GM23338 (cell line): ENCODE measurements at regions not wholly inside any gene's neighbourhood (a gene's known extent, or its start where the extent isn't known, plus 50 kb on each side); places are given as distances from the start of the nearest gene placed in this dataset.
A peak's percentile ranks its signal among the peaks of the same experiment; 100 is the strongest.

Source experiments
- ATAC-seq: fragments of 200-7000 bp; cut with Tn5 transposase; 3 replicates; pipeline ENCODE4 v1.9.1; 2020
- DNase-seq: peaks from one replicate; pipeline ENCODE4 v3.0.0-alpha.2; 2015; ENCODE audit warnings: low spot score
- H2AFZ ChIP-seq: fragments of 200-600 bp; sonication (generic); 2 replicates; pipeline ENCODE4 v1.8.0; 2016; ENCODE audit warnings: antibody characterized with exemption, mild to moderate bottlenecking, moderate library complexity
- H3F3A ChIP-seq: fragments of 200-600 bp; sonication (generic); replicated peaks from 2 replicates; pipeline ENCODE4 v1.8.0; 2017; ENCODE audit warnings: antibody characterized with exemption, mixed run types, low read depth
- H3K27ac ChIP-seq: fragments of 200-600 bp; sonication (generic); 2 replicates; pipeline ENCODE4 v1.6.1; 2016; ENCODE audit warnings: low read depth
- H3K27me3 ChIP-seq: fragments of 200-600 bp; sonication (generic); 2 replicates; pipeline ENCODE4 v1.8.0; 2016; ENCODE audit warnings: mild to moderate bottlenecking, mixed run types, moderate library complexity; ENCODE audit not compliant: insufficient read depth
- H3K36me3 ChIP-seq: fragments of 200-600 bp; sonication (generic); 2 replicates; pipeline ENCODE4 v1.8.0; 2016; ENCODE audit warnings: mild to moderate bottlenecking; ENCODE audit not compliant: insufficient read depth
- H3K4me1 ChIP-seq: fragments of 200-600 bp; sonication (generic); 2 replicates; pipeline ENCODE4 v1.8.0; 2016; ENCODE audit warnings: mild to moderate bottlenecking, moderate library complexity; ENCODE audit not compliant: insufficient read depth
- H3K4me2 ChIP-seq: fragments of 200-600 bp; sonication (generic); 2 replicates; pipeline ENCODE4 v1.7.1; 2017; ENCODE audit warnings: mixed run types
- H3K4me3 ChIP-seq: fragments of 200-600 bp; sonication (generic); 2 replicates; pipeline ENCODE4 v1.6.1; 2016; ENCODE audit warnings: mixed run types
- H3K79me2 ChIP-seq: fragments of 200-600 bp; sonication (generic); replicated peaks from 2 replicates; pipeline ENCODE4 v1.8.0; 2017; ENCODE audit warnings: mild to moderate bottlenecking; ENCODE audit not compliant: insufficient read depth
- H3K9me2 ChIP-seq: fragments of 200-600 bp; sonication (generic); 2 replicates; pipeline ENCODE4 v1.8.0; 2017; ENCODE audit not compliant: insufficient read depth
- H4K20me1 ChIP-seq: fragments of 200-600 bp; sonication (generic); replicated peaks from 2 replicates; pipeline ENCODE4 v1.8.0; 2017; ENCODE audit warnings: mild to moderate bottlenecking; ENCODE audit not compliant: insufficient read depth
- H3K27ac Mint-ChIP-seq: 2 replicates; pipeline ENCODE4 v1.8.0; 2020; ENCODE audit warnings: inconsistent platforms, mild to moderate bottlenecking, moderate library complexity, mixed read lengths
- H3K27me3 Mint-ChIP-seq: 3 replicates; pipeline ENCODE4 v1.8.0; 2022; ENCODE audit warnings: low read depth, mild to moderate bottlenecking, moderate library complexity, mixed read lengths, inconsistent platforms; ENCODE audit not compliant: insufficient read depth, poor library complexity
- H3K36me3 Mint-ChIP-seq: 3 replicates; pipeline ENCODE4 v1.8.0; 2021; ENCODE audit warnings: low read depth, mild to moderate bottlenecking, inconsistent platforms, moderate library complexity, mixed read lengths
- H3K4me1 Mint-ChIP-seq: 3 replicates; pipeline ENCODE4 v1.8.0; 2020; ENCODE audit warnings: mild to moderate bottlenecking, inconsistent platforms, mixed read lengths
- H3K4me3 Mint-ChIP-seq: 3 replicates; pipeline ENCODE4 v1.8.0; 2021; ENCODE audit warnings: moderate library complexity, mild to moderate bottlenecking, inconsistent platforms, mixed read lengths
- H3K9me3 Mint-ChIP-seq: 3 replicates; pipeline ENCODE4 v1.8.0; 2020; ENCODE audit warnings: moderate library complexity, mild to moderate bottlenecking, inconsistent platforms, mixed read lengths
- NANOG ChIP-seq: IDR thresholded peaks from 2 replicates; pipeline ENCODE4 v1.6.1; 2016; ENCODE audit warnings: antibody characterized with exemption, borderline replicate concordance
- ZNF462 ChIP-seq: fragments of 250-450 bp; sonication (Bioruptor Pico); IDR thresholded peaks from 2 replicates; pipeline ENCODE4 v1.5.0; 2020; ENCODE audit warnings: mild to moderate bottlenecking, moderate library complexity

- Mint-ChIP-seq H3K36me3 (no peaks in the 10 kb centered on the region), H3K27me3 (peaks cover 1% of the 10 kb centered on the region), H3K4me1 (peaks cover 27% of the 10 kb centered on the region), H3K4me3 (no peak overlapping the region), H3K27ac (no peak overlapping the region), H3K9me3 (no peaks in the 10 kb centered on the region)
- Histone ChIP-seq H3K27me3 (no peaks in the 10 kb centered on the region), H3K4me2 (no peak overlapping the region), H3K4me1 (peaks cover 24% of the 10 kb centered on the region), H2AFZ (peak overlapping the region; percentile 65; the same call in 1 of the 2 replicates), H3K9me2 (0 out of 2 replicates have a peak, but pooled peaks cover 5% of the 10 kb centered on the region), H4K20me1 (no peaks in the 10 kb centered on the region), H3F3A (no peaks in the 10 kb centered on the region), H3K79me2 (no peaks in the 10 kb centered on the region), H3K36me3 (no peaks in the 10 kb centered on the region), H3K27ac (no peak overlapping the region), H3K4me3 (no peak overlapping the region)
- ATAC-seq (no peak), DNase-seq (no peak)
- no peak for TF ChIP-seq ZNF462 (CRISPR knock-in tag)
Measured at GRCh38 chr6:139977887-139978332, 603.5 kb upstream of the CITED2 start.

- no peak overlapping the region for H3K27ac ChIP-seq
- DNase-seq (no peak), ATAC-seq (no peak)
- 0 out of 2 replicates have a peak, but pooled peaks cover 5% of the 10 kb centered on the region for H3K9me2 ChIP-seq
- Mint-ChIP-seq H3K4me1 (no peaks in the 10 kb centered on the region; the same call in 2 of the 3 replicates), H3K4me3 (no peak overlapping the region), H3K36me3 (0 out of 3 replicates have a peak, but pooled peaks cover 3% of the 10 kb centered on the region), H3K27ac (no peak overlapping the region), H3K9me3 (no peaks in the 10 kb centered on the region), H3K27me3 (peaks cover 1% of the 10 kb centered on the region)
- no peaks in the 10 kb centered on the region for H3F3A ChIP-seq
- H3K79me2 ChIP-seq: no peaks in the 10 kb centered on the region
- no peak overlapping the region for H3K4me2 ChIP-seq
- no peaks in the 10 kb centered on the region for H3K36me3 ChIP-seq
- no peaks in the 10 kb centered on the region for H4K20me1 ChIP-seq
- no peak overlapping the region for H3K4me3 ChIP-seq
- peak overlapping the region; percentile 70; the same call in 1 of the 2 replicates for H2AFZ ChIP-seq
- H3K27me3 ChIP-seq: no peaks in the 10 kb centered on the region
- H3K4me1 ChIP-seq: no peaks in the 10 kb centered on the region
- TF ChIP-seq ZNF462 (CRISPR knock-in tag): no peak
- TF ChIP-seq NANOG: no peak
Measured at GRCh38 chr6:139973669-139974344, 599.4 kb upstream of the CITED2 start.
